T-helper 1 cell treated with Interleukin-12 subunit alpha and Interleukin-12 subunit beta and Interleukin-4 antibody, amounts not matched to agents 30 μg/mL and 1 μg/mL, for 36 hours (primary cell): ENCODE measurements at regions not wholly inside any gene's neighbourhood (a gene's known extent, or its start where the extent isn't known, plus 50 kb on each side); places are given as distances from the start of the nearest gene placed in this dataset.

Experiments used
- H3K27ac Mint-ChIP-seq: one replicate; pipeline ENCODE4 v1.8.0; 2021; ENCODE audit warnings: mild to moderate bottlenecking, mixed read lengths
- H3K27me3 Mint-ChIP-seq: one replicate; pipeline ENCODE4 v1.8.0; 2021; ENCODE audit warnings: low read depth, mixed read lengths
- H3K36me3 Mint-ChIP-seq: one replicate; pipeline ENCODE4 v1.8.0; 2021; ENCODE audit warnings: low read depth, mixed read lengths
- H3K4me1 Mint-ChIP-seq: one replicate; pipeline ENCODE4 v1.8.0; 2021; ENCODE audit warnings: low read depth, mixed read lengths
- H3K4me3 Mint-ChIP-seq: one replicate; pipeline ENCODE4 v1.8.0; 2021; ENCODE audit warnings: mild to moderate bottlenecking, moderate library complexity, mixed read lengths
- H3K9me3 Mint-ChIP-seq: one replicate; pipeline ENCODE4 v1.8.0; 2021; ENCODE audit warnings: mixed read lengths

- Mint-ChIP-seq H3K36me3 (no peaks in the 10 kb centered on the region), H3K4me1 (no peaks in the 10 kb centered on the region), H3K9me3 (no peaks in the 10 kb centered on the region), H3K4me3 (no peak overlapping the region), H3K27ac (no peak overlapping the region), H3K27me3 (no peaks in the 10 kb centered on the region)
Observed at GRCh38 chr20:60310560-60311349, 352.5 kb downstream of the CDH26 start.

GRCh38 chr20:60313191-60313590, 355.0 kb downstream of the CDH26 start:
- no peak overlapping the region for H3K27ac Mint-ChIP-seq

GRCh38 chr20:60313614-60314013, 355.4 kb downstream of the CDH26 start:
- no peak overlapping the region for H3K27ac Mint-ChIP-seq
- no peaks in the 10 kb centered on the region for H3K27me3 Mint-ChIP-seq
- H3K9me3 Mint-ChIP-seq = no peaks in the 10 kb centered on the region
- H3K4me3 Mint-ChIP-seq = no peak overlapping the region
- no peaks in the 10 kb centered on the region for H3K36me3 Mint-ChIP-seq
- H3K4me1 Mint-ChIP-seq = no peaks in the 10 kb centered on the region

More at GRCh38 chr20:60313191-60313590, 355.0 kb downstream of the CDH26 start:
- Mint-ChIP-seq H3K27me3 (no peaks in the 10 kb centered on the region), H3K4me3 (no peak overlapping the region), H3K4me1 (no peaks in the 10 kb centered on the region), H3K9me3 (no peaks in the 10 kb centered on the region), H3K36me3 (no peaks in the 10 kb centered on the region)

GRCh38 chr20:60314727-60315126, 356.5 kb downstream of the CDH26 start:
- H3K4me1 Mint-ChIP-seq = no peaks in the 10 kb centered on the region

GRCh38 chr20:60316476-60317158, 358.4 kb downstream of the CDH26 start:
- H3K4me1 Mint-ChIP-seq = no peaks in the 10 kb centered on the region
- H3K36me3 Mint-ChIP-seq = no peaks in the 10 kb centered on the region
- no peak overlapping the region for H3K27ac Mint-ChIP-seq
- no peaks in the 10 kb centered on the region for H3K27me3 Mint-ChIP-seq
- no peaks in the 10 kb centered on the region for H3K9me3 Mint-ChIP-seq
- no peak overlapping the region for H3K4me3 Mint-ChIP-seq

More at GRCh38 chr20:60314727-60315126, 356.5 kb downstream of the CDH26 start:
- no peak overlapping the region for H3K4me3 Mint-ChIP-seq
- H3K36me3 Mint-ChIP-seq = no peaks in the 10 kb centered on the region
- H3K27me3 Mint-ChIP-seq = no peaks in the 10 kb centered on the region
- H3K9me3 Mint-ChIP-seq = no peaks in the 10 kb centered on the region
- H3K27ac Mint-ChIP-seq = no peak overlapping the region

GRCh38 chr20:60317401-60317800, 359.2 kb downstream of the CDH26 start:
- Mint-ChIP-seq H3K36me3 (no peaks in the 10 kb centered on the region), H3K4me1 (no peaks in the 10 kb centered on the region), H3K27me3 (no peaks in the 10 kb centered on the region), H3K9me3 (no peaks in the 10 kb centered on the region), H3K4me3 (no peak overlapping the region), H3K27ac (no peak overlapping the region)

GRCh38 chr20:60321601-60322000, 363.4 kb downstream of the CDH26 start:
- no peak overlapping the region for H3K27ac Mint-ChIP-seq
- H3K4me3 Mint-ChIP-seq = no peak overlapping the region

GRCh38 chr20:60326821-60327220, 368.6 kb downstream of the CDH26 start:
- Mint-ChIP-seq H3K9me3 (no peaks in the 10 kb centered on the region), H3K27me3 (no peaks in the 10 kb centered on the region), H3K4me1 (no peaks in the 10 kb centered on the region), H3K4me3 (no peak overlapping the region), H3K36me3 (no peaks in the 10 kb centered on the region), H3K27ac (no peak overlapping the region)

More at GRCh38 chr20:60321601-60322000, 363.4 kb downstream of the CDH26 start:
- Mint-ChIP-seq H3K36me3 (no peaks in the 10 kb centered on the region), H3K27me3 (no peaks in the 10 kb centered on the region), H3K4me1 (no peaks in the 10 kb centered on the region), H3K9me3 (no peaks in the 10 kb centered on the region)

- Mint-ChIP-seq H3K9me3 (no peaks in the 10 kb centered on the region), H3K4me3 (no peak overlapping the region), H3K27me3 (no peaks in the 10 kb centered on the region), H3K4me1 (no peaks in the 10 kb centered on the region), H3K36me3 (no peaks in the 10 kb centered on the region), H3K27ac (no peak overlapping the region)
Observed at GRCh38 chr20:60327971-60328660, 369.9 kb downstream of the CDH26 start.

GRCh38 chr20:60330461-60330860, 372.2 kb downstream of the CDH26 start:
- no peak overlapping the region for H3K27ac Mint-ChIP-seq
- no peaks in the 10 kb centered on the region for H3K4me1 Mint-ChIP-seq
- no peaks in the 10 kb centered on the region for H3K36me3 Mint-ChIP-seq
- no peaks in the 10 kb centered on the region for H3K9me3 Mint-ChIP-seq
- H3K4me3 Mint-ChIP-seq = no peak overlapping the region
- no peaks in the 10 kb centered on the region for H3K27me3 Mint-ChIP-seq

- Mint-ChIP-seq H3K27ac (no peak overlapping the region), H3K36me3 (no peaks in the 10 kb centered on the region), H3K27me3 (no peaks in the 10 kb centered on the region), H3K9me3 (no peaks in the 10 kb centered on the region), H3K4me3 (no peak overlapping the region), H3K4me1 (no peaks in the 10 kb centered on the region)
Observed at GRCh38 chr20:60331688-60332300, 373.6 kb downstream of the CDH26 start.

GRCh38 chr20:60332523-60332922, 374.3 kb downstream of the CDH26 start:
- Mint-ChIP-seq H3K27me3 (no peaks in the 10 kb centered on the region), H3K4me1 (no peaks in the 10 kb centered on the region), H3K27ac (no peak overlapping the region), H3K4me3 (no peak overlapping the region), H3K9me3 (no peaks in the 10 kb centered on the region), H3K36me3 (no peaks in the 10 kb centered on the region)

- no peaks in the 10 kb centered on the region for H3K27me3 Mint-ChIP-seq
- H3K27ac Mint-ChIP-seq = no peak overlapping the region
- H3K36me3 Mint-ChIP-seq = no peaks in the 10 kb centered on the region
- no peaks in the 10 kb centered on the region for H3K4me1 Mint-ChIP-seq
- no peaks in the 10 kb centered on the region for H3K9me3 Mint-ChIP-seq
- H3K4me3 Mint-ChIP-seq = no peak overlapping the region
Observed at GRCh38 chr20:60334911-60335310, 376.7 kb downstream of the CDH26 start.

GRCh38 chr20:60338556-60338955, 380.3 kb downstream of the CDH26 start:
- no peaks in the 10 kb centered on the region for H3K4me1 Mint-ChIP-seq
- H3K27ac Mint-ChIP-seq = no peak overlapping the region
- H3K36me3 Mint-ChIP-seq = no peaks in the 10 kb centered on the region
- H3K27me3 Mint-ChIP-seq = no peaks in the 10 kb centered on the region
- H3K4me3 Mint-ChIP-seq = no peak overlapping the region
- H3K9me3 Mint-ChIP-seq = no peaks in the 10 kb centered on the region
